GM12878 (cell line): ENCODE measurements at regions not wholly inside any gene's neighbourhood (a gene's known extent, or its start where the extent isn't known, plus 50 kb on each side); places are given as distances from the start of the nearest gene placed in this dataset.

Source experiments
- ATAC-seq: fragments of 200-7000 bp; cut with Tn5 transposase; 3 replicates; pipeline ENCODE4 v1.9.1; 2020; ENCODE audit warnings: mild to moderate bottlenecking, moderate library complexity
- BruUV-seq: library from RNA; stranded (reverse); fragments of 400-500 nt; replicated peaks from 2 replicates; lab custom pipeline; 2021; lab: Mats Ljungman, UMichigan
- CTCF ChIA-PET: fragments of 300-600 bp; sonication (Branson Sonifier 250); formaldehyde crosslinking; extraction: SDS; loops from one replicate; lab custom pipeline; 2021; ENCODE audit warnings: inconsistent platforms; lab: Yijun Ruan, JAX
- POLR2A ChIA-PET: fragments of 350-600 bp; formaldehyde crosslinking; extraction: SDS; loops from one replicate; lab custom pipeline; 2021; ENCODE audit warnings: inconsistent platforms; lab: Charles Lee
- RAD21 ChIA-PET: fragments of 300-600 bp; sonication (Branson Sonifier 250); formaldehyde crosslinking; loops from one replicate; lab custom pipeline; 2023; ENCODE audit warnings: antibody characterized with exemption; ENCODE audit not compliant: unreplicated experiment; lab: Charles Lee
- SMC1A ChIA-PET: fragments of 300-600 bp; sonication (Branson Sonifier 250); formaldehyde crosslinking; loops from one replicate; lab custom pipeline; 2023; ENCODE audit not compliant: unreplicated experiment, uncharacterized antibody; lab: Charles Lee
- DNase-seq: peaks from one replicate; pipeline ENCODE4 v3.0.0-alpha.2; 2011; ENCODE audit warnings: low read depth, low spot score
- FAIRE-seq: peaks from 3 replicates; lab custom pipeline; 2011; peaks lifted over from hg19 to GRCh38; lab: Jason Lieb, UNC
- H2AFZ ChIP-seq: 2 replicates; pipeline ENCODE4 v1.6.0; 2011; ENCODE audit warnings: low read depth, low read length, control low read depth; ENCODE audit not compliant: control insufficient read depth
- H3K27ac ChIP-seq: 2 replicates; pipeline ENCODE4 v1.5.1; 2011; ENCODE audit warnings: control low read depth; ENCODE audit not compliant: control insufficient read depth, insufficient read depth
- H3K27me3 ChIP-seq, 2 experiments: replicated peaks in 1 of 2; 2 replicates each; pipeline versions ENCODE4 v1.6.0 to v1.6.1; 2011; ENCODE audit warnings: low read length in 1 of 2; ENCODE audit not compliant: control insufficient read depth in 2 of 2, insufficient read depth in 2 of 2
- H3K36me3 ChIP-seq, 2 experiments: 2 replicates each; pipeline ENCODE4 v1.5.1; 2011; ENCODE audit warnings: low read length in 1 of 2; ENCODE audit not compliant: control insufficient read depth in 2 of 2, insufficient read depth in 2 of 2
- H3K4me1 ChIP-seq: 2 replicates; pipeline ENCODE4 v1.6.1; 2011; ENCODE audit warnings: mild to moderate bottlenecking, low read length, moderate library complexity, mixed read lengths; ENCODE audit not compliant: control insufficient read depth, insufficient read depth
- H3K4me2 ChIP-seq: 2 replicates; pipeline ENCODE4 v1.6.0; 2011; ENCODE audit warnings: control low read depth; ENCODE audit not compliant: control insufficient read depth, insufficient read depth
- H3K4me3 ChIP-seq: fragments of 200-600 bp; sonication (generic); 2 replicates; pipeline ENCODE4 v1.5.1; 2016
- H3K79me2 ChIP-seq: 2 replicates; pipeline ENCODE4 v1.6.0; 2011; ENCODE audit warnings: low read length; ENCODE audit not compliant: control insufficient read depth, insufficient read depth
- H3K9ac ChIP-seq: 2 replicates; pipeline ENCODE4 v1.8.0; 2011; ENCODE audit warnings: low read length, control low read depth, mixed read lengths; ENCODE audit not compliant: control insufficient read depth, insufficient read depth
- H3K9me3 ChIP-seq: replicated peaks from 3 replicates; pipeline ENCODE4 v1.5.1; 2011; ENCODE audit warnings: mild to moderate bottlenecking, low read length; ENCODE audit not compliant: control insufficient read depth, insufficient read depth
- H4K20me1 ChIP-seq: 2 replicates; pipeline ENCODE4 v1.6.0; 2011; ENCODE audit not compliant: control insufficient read depth, insufficient read depth
- BCLAF1 ChIP-seq: fragments of 450-650 bp; IDR thresholded peaks from 2 replicates; pipeline ENCODE4 v1.6.1; 2017; ENCODE audit warnings: antibody characterized with exemption, mild to moderate bottlenecking, moderate library complexity
- BMI1 ChIP-seq: fragments of 450-650 bp; IDR thresholded peaks from 2 replicates; pipeline ENCODE4 v1.6.1; 2016; ENCODE audit warnings: mild to moderate bottlenecking, moderate library complexity, borderline replicate concordance
- CREM ChIP-seq: IDR thresholded peaks from 2 replicates; pipeline ENCODE4 v1.6.1; 2014; ENCODE audit warnings: antibody characterized with exemption, low read depth
- EP300 ChIP-seq, 2 experiments: fragments of 150-350 bp in 1 of 2; IDR thresholded peaks; 2 replicates each; pipeline ENCODE4 v1.6.1; 2011 to 2012; ENCODE audit warnings: low read depth in 2 of 2, low read length in 2 of 2, borderline replicate concordance in 1 of 2, improper control_type of control experiment in 1 of 2, inconsistent platforms in 1 of 2; ENCODE audit not compliant: control insufficient read depth in 1 of 2
- IRF5 ChIP-seq: fragments of 450-650 bp; IDR thresholded peaks from 2 replicates; pipeline ENCODE4 v1.6.1; 2017; ENCODE audit warnings: borderline replicate concordance
- NR2F1 ChIP-seq: fragments of 450-650 bp; conservative IDR thresholded peaks from 2 replicates; pipeline ENCODE4 v1.6.1; 2017; ENCODE audit warnings: mild to moderate bottlenecking
- PAX5 ChIP-seq: IDR thresholded peaks from 2 replicates; pipeline ENCODE4 v1.6.1; 2011; ENCODE audit warnings: low read depth, low read length, borderline replicate concordance
- PML ChIP-seq: IDR thresholded peaks from 2 replicates; pipeline ENCODE4 v1.6.1; 2012; ENCODE audit warnings: low read length, inconsistent platforms
- SMARCA5 ChIP-seq: fragments of 450-650 bp; IDR thresholded peaks from 2 replicates; pipeline ENCODE4 v1.6.1; 2017; ENCODE audit warnings: mild to moderate bottlenecking
- ZZZ3 ChIP-seq: IDR thresholded peaks from 2 replicates; pipeline ENCODE4 v1.6.1; 2011; ENCODE audit warnings: low read depth; ENCODE audit not compliant: control insufficient read depth, insufficient read length
- WGBS: methylation state at CpG from one replicate; pipeline ENCODE4 v1.1.6; 2016; ENCODE audit warnings: low lambda C conversion rate; ENCODE audit not compliant: insufficient replicate concordance, insufficient coverage; ENCODE audit errors: missing lambda C conversion rate; 5-methylcytosine and 5-hydroxymethylcytosine counted together
- in situ Hi-C: fragments of 300-500 bp; cut with MboI; formaldehyde crosslinking; loops from 9 replicates; pipeline ENCODE4 v1.14.3; 2018; ENCODE audit warnings: mixed read lengths
- intact Hi-C: fragments of 100-400 bp; cut with micrococcal nuclease; formaldehyde crosslinking; loops from one replicate; pipeline ENCODE4 v1.14.2; 2022; ENCODE audit not compliant: unreplicated experiment
- TF ChIP-seq, protein P1 (sequence below): fragments of 450-650 bp; formaldehyde crosslinking; IDR thresholded peaks from 2 replicates; pipeline ENCODE4 v1.4.0; 2020; ENCODE audit warnings: mild to moderate bottlenecking, moderate library complexity
- TF ChIP-seq, protein P2 (sequence below): IDR thresholded peaks from 2 replicates; pipeline ENCODE4 v1.6.1; 2012; ENCODE audit warnings: mild to moderate bottlenecking, low read depth, low read length

GRCh38 chr2:184154438-184154837, 443.9 kb upstream of the ZNF804A start (continued):
- TF ChIP-seq, protein P1, sequence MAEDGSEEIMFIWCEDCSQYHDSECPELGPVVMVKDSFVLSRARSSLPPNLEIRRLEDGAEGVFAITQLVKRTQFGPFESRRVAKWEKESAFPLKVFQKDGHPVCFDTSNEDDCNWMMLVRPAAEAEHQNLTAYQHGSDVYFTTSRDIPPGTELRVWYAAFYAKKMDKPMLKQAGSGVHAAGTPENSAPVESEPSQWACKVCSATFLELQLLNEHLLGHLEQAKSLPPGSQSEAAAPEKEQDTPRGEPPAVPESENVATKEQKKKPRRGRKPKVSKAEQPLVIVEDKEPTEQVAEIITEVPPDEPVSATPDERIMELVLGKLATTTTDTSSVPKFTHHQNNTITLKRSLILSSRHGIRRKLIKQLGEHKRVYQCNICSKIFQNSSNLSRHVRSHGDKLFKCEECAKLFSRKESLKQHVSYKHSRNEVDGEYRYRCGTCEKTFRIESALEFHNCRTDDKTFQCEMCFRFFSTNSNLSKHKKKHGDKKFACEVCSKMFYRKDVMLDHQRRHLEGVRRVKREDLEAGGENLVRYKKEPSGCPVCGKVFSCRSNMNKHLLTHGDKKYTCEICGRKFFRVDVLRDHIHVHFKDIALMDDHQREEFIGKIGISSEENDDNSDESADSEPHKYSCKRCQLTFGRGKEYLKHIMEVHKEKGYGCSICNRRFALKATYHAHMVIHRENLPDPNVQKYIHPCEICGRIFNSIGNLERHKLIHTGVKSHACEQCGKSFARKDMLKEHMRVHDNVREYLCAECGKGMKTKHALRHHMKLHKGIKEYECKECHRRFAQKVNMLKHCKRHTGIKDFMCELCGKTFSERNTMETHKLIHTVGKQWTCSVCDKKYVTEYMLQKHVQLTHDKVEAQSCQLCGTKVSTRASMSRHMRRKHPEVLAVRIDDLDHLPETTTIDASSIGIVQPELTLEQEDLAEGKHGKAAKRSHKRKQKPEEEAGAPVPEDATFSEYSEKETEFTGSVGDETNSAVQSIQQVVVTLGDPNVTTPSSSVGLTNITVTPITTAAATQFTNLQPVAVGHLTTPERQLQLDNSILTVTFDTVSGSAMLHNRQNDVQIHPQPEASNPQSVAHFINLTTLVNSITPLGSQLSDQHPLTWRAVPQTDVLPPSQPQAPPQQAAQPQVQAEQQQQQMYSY, result no peak

GRCh38 chr2:184155791-184156190, 442.5 kb upstream of the ZNF804A start:
- intact Hi-C loops, result no loop called here
- CTCF ChIA-PET, result no interaction called here
- Histone ChIP-seq H3K27me3 (no peaks in the 10 kb centered on the region), H2AFZ (no peak overlapping the region), H3K9me3 (no peaks in the 10 kb centered on the region), H3K4me1 (no peaks in the 10 kb centered on the region), H3K36me3 (no peaks in the 10 kb centered on the region), H4K20me1 (no peaks in the 10 kb centered on the region), H3K79me2 (no peaks in the 10 kb centered on the region), H3K27ac (no peak overlapping the region), H3K9ac (no peak overlapping the region), H3K4me3 (no peak overlapping the region), H3K4me2 (no peak overlapping the region)
- BruUV-seq, result no TSS peak
- SMC1A ChIA-PET, result no interaction called here
- RAD21 ChIA-PET, result no interaction called here
- WGBS, result 0% methylated on average over 1 of the region's 1 CpG
- DNase-seq (no peak), FAIRE-seq (no peak), ATAC-seq (no peak)
- in situ Hi-C loops, result no loop called here
- POLR2A ChIA-PET, result no interaction called here
- TF ChIP-seq, protein P2, sequence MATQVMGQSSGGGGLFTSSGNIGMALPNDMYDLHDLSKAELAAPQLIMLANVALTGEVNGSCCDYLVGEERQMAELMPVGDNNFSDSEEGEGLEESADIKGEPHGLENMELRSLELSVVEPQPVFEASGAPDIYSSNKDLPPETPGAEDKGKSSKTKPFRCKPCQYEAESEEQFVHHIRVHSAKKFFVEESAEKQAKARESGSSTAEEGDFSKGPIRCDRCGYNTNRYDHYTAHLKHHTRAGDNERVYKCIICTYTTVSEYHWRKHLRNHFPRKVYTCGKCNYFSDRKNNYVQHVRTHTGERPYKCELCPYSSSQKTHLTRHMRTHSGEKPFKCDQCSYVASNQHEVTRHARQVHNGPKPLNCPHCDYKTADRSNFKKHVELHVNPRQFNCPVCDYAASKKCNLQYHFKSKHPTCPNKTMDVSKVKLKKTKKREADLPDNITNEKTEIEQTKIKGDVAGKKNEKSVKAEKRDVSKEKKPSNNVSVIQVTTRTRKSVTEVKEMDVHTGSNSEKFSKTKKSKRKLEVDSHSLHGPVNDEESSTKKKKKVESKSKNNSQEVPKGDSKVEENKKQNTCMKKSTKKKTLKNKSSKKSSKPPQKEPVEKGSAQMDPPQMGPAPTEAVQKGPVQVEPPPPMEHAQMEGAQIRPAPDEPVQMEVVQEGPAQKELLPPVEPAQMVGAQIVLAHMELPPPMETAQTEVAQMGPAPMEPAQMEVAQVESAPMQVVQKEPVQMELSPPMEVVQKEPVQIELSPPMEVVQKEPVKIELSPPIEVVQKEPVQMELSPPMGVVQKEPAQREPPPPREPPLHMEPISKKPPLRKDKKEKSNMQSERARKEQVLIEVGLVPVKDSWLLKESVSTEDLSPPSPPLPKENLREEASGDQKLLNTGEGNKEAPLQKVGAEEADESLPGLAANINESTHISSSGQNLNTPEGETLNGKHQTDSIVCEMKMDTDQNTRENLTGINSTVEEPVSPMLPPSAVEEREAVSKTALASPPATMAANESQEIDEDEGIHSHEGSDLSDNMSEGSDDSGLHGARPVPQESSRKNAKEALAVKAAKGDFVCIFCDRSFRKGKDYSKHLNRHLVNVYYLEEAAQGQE, result no peak
- TF ChIP-seq ZZZ3 (no peak), IRF5 (no peak), EP300 (IDR thresholded peaks at IDR 0.05; ENCODE audit: borderline replicate concordance in 1 of 2, control insufficient read depth in 1 of 2, low read depth in 2 of 2, low read length in 2 of 2) (no peak), NR2F1 (no peak), BMI1 (no peak), SMARCA5 (no peak), PML (no peak), PAX5 (no peak), CREM (no peak), BCLAF1 (no peak)
